ENCODE measurements at regions not wholly inside any gene's neighbourhood (a gene's known extent, or its start where the extent isn't known, plus 50 kb on each side); places are given as distances from the start of the nearest gene placed in this dataset.

DNA sequence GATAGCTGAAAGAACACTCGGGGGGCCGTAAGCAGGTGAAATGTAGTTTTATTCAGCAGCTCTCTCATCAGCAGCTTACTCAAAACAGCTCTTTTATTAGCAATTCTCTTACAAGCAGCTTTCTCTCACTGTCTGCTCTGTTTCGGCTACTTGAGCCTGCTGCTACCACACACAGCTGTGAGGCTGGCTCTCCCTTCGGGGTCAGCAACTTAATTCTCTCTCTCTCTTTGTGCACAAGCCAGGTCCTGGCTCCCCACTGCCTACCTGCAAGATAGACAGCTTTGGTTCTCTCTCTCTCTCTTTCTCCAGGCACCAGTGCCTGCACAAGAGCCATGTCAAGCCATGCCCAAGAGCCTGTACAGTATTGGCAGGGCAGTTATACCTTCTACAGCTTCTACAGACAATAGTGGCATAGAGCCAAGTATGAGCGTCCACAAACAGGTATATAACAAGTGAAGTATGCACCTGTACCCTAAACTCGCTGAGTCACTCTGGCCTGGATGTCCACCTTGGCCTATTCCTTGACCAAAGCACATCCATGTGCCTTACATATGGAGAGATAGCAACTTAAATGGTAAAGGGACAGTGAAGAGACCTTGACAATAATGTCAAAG, 110.8 kb downstream of the MTNR1B start:
- TF ChIP-seq ZFX (IDR thresholded peaks at IDR 0.05) = no peak
- TF ChIP-seq, protein P1, sequence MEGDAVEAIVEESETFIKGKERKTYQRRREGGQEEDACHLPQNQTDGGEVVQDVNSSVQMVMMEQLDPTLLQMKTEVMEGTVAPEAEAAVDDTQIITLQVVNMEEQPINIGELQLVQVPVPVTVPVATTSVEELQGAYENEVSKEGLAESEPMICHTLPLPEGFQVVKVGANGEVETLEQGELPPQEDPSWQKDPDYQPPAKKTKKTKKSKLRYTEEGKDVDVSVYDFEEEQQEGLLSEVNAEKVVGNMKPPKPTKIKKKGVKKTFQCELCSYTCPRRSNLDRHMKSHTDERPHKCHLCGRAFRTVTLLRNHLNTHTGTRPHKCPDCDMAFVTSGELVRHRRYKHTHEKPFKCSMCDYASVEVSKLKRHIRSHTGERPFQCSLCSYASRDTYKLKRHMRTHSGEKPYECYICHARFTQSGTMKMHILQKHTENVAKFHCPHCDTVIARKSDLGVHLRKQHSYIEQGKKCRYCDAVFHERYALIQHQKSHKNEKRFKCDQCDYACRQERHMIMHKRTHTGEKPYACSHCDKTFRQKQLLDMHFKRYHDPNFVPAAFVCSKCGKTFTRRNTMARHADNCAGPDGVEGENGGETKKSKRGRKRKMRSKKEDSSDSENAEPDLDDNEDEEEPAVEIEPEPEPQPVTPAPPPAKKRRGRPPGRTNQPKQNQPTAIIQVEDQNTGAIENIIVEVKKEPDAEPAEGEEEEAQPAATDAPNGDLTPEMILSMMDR (conservative IDR thresholded peaks at IDR 0.05) = no peak
- no peak overlapping the region for H3K27ac ChIP-seq

DNA sequence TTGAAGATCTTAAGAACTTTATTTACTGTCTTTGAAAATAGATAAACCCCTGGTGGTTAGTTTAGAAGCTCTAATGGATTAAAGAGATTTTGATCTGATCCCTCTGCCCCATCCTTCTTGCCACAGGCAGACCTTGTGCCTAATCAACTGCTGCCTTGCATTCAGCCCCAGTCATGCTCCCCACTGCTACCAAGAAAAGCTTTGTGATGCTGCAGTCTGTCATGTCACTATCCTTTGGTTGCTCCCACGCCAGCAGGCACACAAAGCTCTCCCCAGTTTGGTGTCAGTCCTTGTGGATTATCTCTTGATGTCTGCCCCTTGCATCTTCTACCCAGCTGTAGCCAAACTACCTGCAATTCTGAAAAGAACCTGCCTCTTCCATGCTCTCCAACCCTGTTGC, 112.2 kb downstream of the MTNR1B start:
- H3K27ac ChIP-seq = no peak overlapping the region
- TF ChIP-seq, protein P1 (conservative IDR thresholded peaks at IDR 0.05) = no peak
- TF ChIP-seq ZFX (IDR thresholded peaks at IDR 0.05) = no peak

DNA sequence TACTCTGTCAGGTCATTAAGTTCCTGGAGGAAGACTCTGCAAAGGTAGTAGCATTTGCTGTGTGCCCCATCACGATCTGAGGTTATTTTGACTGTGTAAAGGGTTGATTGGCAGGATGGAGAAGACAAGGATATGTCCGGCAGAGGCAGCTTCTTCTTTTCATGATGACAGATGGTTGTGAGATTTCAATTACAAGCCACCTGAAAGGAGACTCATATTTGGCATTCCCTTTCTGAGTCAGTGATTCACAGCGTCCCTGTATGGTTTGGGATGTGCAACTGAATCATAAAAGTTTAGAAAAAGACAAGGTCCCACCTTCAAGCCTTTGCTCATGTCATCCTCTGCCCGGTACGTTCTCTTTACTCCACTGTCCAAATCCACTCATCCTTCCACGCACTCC, 113.4 kb downstream of the MTNR1B start:
- H3K27ac ChIP-seq = no peak overlapping the region
- TF ChIP-seq, protein P1 (conservative IDR thresholded peaks at IDR 0.05) = no peak
- TF ChIP-seq ZFX (IDR thresholded peaks at IDR 0.05) = no peak

DNA sequence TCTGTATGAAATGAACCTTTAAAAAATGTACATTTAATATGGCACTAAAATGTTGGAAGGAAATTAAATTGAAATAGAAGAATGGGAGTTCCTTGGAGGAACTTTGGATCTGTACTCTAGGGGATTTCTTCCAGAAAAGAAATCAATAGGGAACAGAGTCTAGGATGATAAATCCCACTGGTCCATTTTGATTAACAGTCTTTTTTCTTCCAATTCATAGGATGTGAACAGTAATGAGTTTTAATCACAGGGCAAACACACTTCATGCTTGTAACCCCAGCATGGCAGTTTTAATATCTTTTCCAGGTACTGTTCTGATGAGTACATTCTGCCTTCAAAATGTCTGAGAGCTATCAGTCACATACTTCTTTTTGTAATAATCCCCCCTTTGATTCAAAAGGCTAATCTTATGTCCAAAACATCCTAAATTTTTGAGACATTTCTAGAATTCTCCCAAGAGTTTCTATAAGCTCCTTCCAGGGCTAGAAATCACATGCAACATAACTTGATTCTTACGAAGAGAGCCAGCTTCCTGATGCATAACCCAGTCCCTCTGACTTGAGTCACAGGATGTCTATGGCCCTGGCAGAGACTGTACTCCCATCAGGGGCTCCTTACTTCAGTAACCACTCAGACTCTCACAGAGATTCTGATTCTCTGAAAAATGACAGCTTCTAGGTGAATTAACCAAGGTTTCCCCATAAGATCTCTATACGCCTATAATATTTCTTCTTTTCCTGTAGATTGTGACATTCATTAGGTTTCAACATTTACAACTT, 112.9 kb downstream of the SLC36A4 start:
- H3K27ac ChIP-seq = no peak overlapping the region
- TF ChIP-seq, protein P1 (conservative IDR thresholded peaks at IDR 0.05) = no peak
- TF ChIP-seq ZFX (IDR thresholded peaks at IDR 0.05) = no peak

DNA sequence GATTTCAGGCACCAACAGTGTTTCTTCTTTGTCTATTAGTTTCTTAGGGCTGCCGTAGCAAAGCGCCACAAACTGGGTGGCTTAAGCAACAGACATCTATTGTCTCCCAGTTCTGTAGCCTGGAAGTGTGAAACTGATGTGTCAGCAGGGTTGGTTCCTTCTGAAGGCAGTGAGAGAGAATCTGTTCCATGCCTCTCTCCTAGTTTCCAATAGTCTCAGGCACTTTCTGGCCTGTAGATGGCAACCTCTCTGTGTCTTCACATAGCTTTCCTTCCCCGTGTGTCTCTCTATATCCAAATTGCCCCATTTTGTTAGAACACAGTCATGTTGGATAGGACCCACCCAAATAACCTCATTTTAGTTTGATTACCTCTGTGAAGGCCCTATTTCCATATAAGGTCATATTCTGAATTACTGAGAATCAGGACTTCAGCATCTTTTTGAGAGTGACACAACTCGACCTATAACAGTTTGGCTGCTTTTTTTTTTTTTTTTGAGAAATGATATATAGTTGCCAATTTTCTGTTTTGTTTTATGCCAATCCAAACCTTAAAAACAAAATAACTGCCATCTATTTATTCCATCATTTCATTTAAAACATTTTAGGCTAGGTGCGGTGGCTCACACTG, 108.2 kb downstream of the SLC36A4 start:
- no peak for TF ChIP-seq ZFX (IDR thresholded peaks at IDR 0.05)
- TF ChIP-seq, protein P1 (conservative IDR thresholded peaks at IDR 0.05) = peak; percentile 81
- no peak overlapping the region for H3K27ac ChIP-seq

Measured in C4-2B (cell line).